Sigmoid colon (tissue), 4 donors: ENCODE measurements at regions not wholly inside any gene's neighbourhood (a gene's known extent, or its start where the extent isn't known, plus 50 kb on each side); places are given as distances from the start of the nearest gene placed in this dataset.

Source experiments
- CTCF ChIP-seq, 4 experiments: fragments of 450-650 bp in 3 of 4; fragments of 200-600 bp in 1 of 4; IDR thresholded peaks; one replicate each; pipeline ENCODE4 v1.5.1; 2016 to 2019; ENCODE audit warnings: antibody characterized with exemption in 4 of 4, mild to moderate bottlenecking in 3 of 4, moderate library complexity in 2 of 4
- POLR2A ChIP-seq, 2 donors: fragments of 450-650 bp; IDR thresholded peaks; one replicate each; pipeline ENCODE4 v1.6.1; 2016; ENCODE audit warnings: antibody characterized with exemption in 2 of 2, mild to moderate bottlenecking in 2 of 2, moderate library complexity in 2 of 2
- POLR2AphosphoS5 ChIP-seq, 4 donors: sonication (generic); formaldehyde crosslinking; IDR thresholded peaks; one replicate each; pipeline ENCODE4 v1.6.1; 2017; ENCODE audit warnings: antibody characterized with exemption in 4 of 4

DNA sequence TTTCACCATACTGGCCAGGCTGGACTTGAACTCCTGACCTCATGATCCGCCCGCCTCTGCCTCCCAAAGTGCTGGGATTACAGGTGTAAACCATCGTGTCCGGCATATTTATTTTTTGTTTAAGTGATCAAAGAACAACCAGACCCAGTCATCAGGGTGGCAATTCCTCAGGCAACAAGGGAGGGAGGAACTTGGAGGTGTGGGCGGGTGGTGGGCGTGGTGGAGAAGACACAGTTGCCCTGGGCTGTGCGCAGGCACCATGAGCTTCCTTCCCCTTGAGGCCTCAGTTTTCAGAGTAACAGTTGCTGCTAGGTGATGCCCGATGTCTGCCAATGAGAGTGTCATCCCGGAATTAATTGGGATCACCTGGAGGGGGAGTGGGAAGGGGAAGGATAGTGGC is 191.7 kb downstream of the ALG10 start:
- TF ChIP-seq CTCF (IDR thresholded peaks at IDR 0.05) (no peak), POLR2A (IDR thresholded peaks at IDR 0.05) (no peak), POLR2AphosphoS5 (IDR thresholded peaks at IDR 0.05) (no peak)
